GM23338 (cell line): ENCODE measurements at regions not wholly inside any gene's neighbourhood (a gene's known extent, or its start where the extent isn't known, plus 50 kb on each side); places are given as distances from the start of the nearest gene placed in this dataset.

Source experiments
- CREB1 ChIP-seq: fragments of 250-450 bp; sonication (Bioruptor Pico); IDR thresholded peaks from 2 replicates; pipeline ENCODE4 v1.5.0; 2020; ENCODE audit warnings: low read depth, mild to moderate bottlenecking, moderate library complexity
- EZH2 ChIP-seq: fragments of 200-600 bp; sonication (generic); IDR thresholded peaks from one replicate; pipeline ENCODE4 v1.8.0; 2017; ENCODE audit warnings: antibody characterized with exemption, mild to moderate bottlenecking, low read depth; ENCODE audit not compliant: unreplicated experiment
- POLR2AphosphoS5 ChIP-seq: IDR thresholded peaks from 2 replicates; pipeline ENCODE4 v1.6.1; 2016; ENCODE audit warnings: antibody characterized with exemption, low read depth
- TF ChIP-seq, protein P1 (sequence below), 2 experiments: fragments of 200-600 bp in 1 of 2; sonication (generic) in 1 of 2; conservative IDR thresholded peaks; 2 replicates each; pipeline versions ENCODE4 v1.5.1 to v1.6.1; 2016 to 2017; ENCODE audit warnings: antibody characterized with exemption in 2 of 2, low read depth in 2 of 2, mild to moderate bottlenecking in 2 of 2, moderate library complexity in 1 of 2
- TF ChIP-seq, protein P2 (sequence below): IDR thresholded peaks from one replicate; pipeline ENCODE4 v1.6.1; 2018; ENCODE audit warnings: antibody characterized with exemption; ENCODE audit not compliant: unreplicated experiment

DNA sequence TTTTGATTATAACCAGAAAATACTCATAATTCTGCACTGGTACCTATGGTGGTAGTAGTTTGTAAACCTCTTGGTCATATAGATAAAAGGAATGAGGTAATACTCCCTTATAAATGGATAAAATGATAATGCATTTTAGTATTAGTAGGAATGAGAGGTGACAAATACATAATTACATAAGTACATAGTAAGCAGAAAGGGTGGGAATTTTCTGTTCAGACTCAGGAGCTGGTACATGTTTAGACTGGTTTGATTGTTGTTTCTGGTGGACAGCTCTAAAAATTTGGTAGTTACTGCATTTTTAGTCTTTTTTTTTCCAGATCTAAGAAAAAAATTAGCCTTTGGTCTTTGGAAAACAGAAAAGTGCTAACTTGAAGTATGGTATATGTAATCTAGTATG is 70.4 kb upstream of the AGA start:
- TF ChIP-seq EZH2 (no peak), CREB1 (CRISPR knock-in tag) (no peak), POLR2AphosphoS5 (no peak)
- TF ChIP-seq, protein P1, sequence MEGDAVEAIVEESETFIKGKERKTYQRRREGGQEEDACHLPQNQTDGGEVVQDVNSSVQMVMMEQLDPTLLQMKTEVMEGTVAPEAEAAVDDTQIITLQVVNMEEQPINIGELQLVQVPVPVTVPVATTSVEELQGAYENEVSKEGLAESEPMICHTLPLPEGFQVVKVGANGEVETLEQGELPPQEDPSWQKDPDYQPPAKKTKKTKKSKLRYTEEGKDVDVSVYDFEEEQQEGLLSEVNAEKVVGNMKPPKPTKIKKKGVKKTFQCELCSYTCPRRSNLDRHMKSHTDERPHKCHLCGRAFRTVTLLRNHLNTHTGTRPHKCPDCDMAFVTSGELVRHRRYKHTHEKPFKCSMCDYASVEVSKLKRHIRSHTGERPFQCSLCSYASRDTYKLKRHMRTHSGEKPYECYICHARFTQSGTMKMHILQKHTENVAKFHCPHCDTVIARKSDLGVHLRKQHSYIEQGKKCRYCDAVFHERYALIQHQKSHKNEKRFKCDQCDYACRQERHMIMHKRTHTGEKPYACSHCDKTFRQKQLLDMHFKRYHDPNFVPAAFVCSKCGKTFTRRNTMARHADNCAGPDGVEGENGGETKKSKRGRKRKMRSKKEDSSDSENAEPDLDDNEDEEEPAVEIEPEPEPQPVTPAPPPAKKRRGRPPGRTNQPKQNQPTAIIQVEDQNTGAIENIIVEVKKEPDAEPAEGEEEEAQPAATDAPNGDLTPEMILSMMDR (conservative IDR thresholded peaks at IDR 0.05; ENCODE audit: low read depth in 2 of 2), result no peak
- TF ChIP-seq, protein P2, sequence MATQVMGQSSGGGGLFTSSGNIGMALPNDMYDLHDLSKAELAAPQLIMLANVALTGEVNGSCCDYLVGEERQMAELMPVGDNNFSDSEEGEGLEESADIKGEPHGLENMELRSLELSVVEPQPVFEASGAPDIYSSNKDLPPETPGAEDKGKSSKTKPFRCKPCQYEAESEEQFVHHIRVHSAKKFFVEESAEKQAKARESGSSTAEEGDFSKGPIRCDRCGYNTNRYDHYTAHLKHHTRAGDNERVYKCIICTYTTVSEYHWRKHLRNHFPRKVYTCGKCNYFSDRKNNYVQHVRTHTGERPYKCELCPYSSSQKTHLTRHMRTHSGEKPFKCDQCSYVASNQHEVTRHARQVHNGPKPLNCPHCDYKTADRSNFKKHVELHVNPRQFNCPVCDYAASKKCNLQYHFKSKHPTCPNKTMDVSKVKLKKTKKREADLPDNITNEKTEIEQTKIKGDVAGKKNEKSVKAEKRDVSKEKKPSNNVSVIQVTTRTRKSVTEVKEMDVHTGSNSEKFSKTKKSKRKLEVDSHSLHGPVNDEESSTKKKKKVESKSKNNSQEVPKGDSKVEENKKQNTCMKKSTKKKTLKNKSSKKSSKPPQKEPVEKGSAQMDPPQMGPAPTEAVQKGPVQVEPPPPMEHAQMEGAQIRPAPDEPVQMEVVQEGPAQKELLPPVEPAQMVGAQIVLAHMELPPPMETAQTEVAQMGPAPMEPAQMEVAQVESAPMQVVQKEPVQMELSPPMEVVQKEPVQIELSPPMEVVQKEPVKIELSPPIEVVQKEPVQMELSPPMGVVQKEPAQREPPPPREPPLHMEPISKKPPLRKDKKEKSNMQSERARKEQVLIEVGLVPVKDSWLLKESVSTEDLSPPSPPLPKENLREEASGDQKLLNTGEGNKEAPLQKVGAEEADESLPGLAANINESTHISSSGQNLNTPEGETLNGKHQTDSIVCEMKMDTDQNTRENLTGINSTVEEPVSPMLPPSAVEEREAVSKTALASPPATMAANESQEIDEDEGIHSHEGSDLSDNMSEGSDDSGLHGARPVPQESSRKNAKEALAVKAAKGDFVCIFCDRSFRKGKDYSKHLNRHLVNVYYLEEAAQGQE, result no peak
